ENCODE measurements at regions not wholly inside any gene's neighbourhood (a gene's known extent, or its start where the extent isn't known, plus 50 kb on each side); places are given as distances from the start of the nearest gene placed in this dataset.
"Not testable (repeated sequence)": the region's sequence is repeated elsewhere in the genome, so short reads cannot be mapped to it uniquely, and the experiment has no call there.

- Mint-ChIP-seq H3K4me1 (no peaks in the 10 kb centered on the region), H3K4me3 (no peak overlapping the region), H3K27me3 (peaks cover 6% of the 10 kb centered on the region), H3K36me3 (ENCODE audit: low read depth) (no peaks in the 10 kb centered on the region), H3K27ac (no peak overlapping the region)
- DNase-seq (no peak), ATAC-seq (no peak)
- H3K9me3 ChIP-seq (ENCODE audit: control insufficient read depth, low read length, poor library complexity, severe bottlenecking), result no peaks in the 10 kb centered on the region
Observed at GRCh38 chr9:117929868-117930267, 225.7 kb downstream of the TLR4 start.

GRCh38 chr9:117932585-117932984 lies 228.4 kb downstream of the TLR4 start:
- H3K27me3 Mint-ChIP-seq, result no peaks in the 10 kb centered on the region
- H3K27ac Mint-ChIP-seq, result no peak overlapping the region
- H3K9me3 ChIP-seq (ENCODE audit: control insufficient read depth, low read length, poor library complexity, severe bottlenecking), result no peaks in the 10 kb centered on the region
- no peaks in the 10 kb centered on the region for H3K36me3 Mint-ChIP-seq (ENCODE audit: low read depth)
- DNase-seq, result no peak
- no peak for ATAC-seq
- no peak overlapping the region for H3K4me3 Mint-ChIP-seq
- H3K4me1 Mint-ChIP-seq, result no peaks in the 10 kb centered on the region

GRCh38 chr9:117936185-117937130 lies 232.3 kb downstream of the TLR4 start:
- no peaks in the 10 kb centered on the region for H3K9me3 ChIP-seq (ENCODE audit: control insufficient read depth, low read length, poor library complexity, severe bottlenecking)
- ATAC-seq (peak; percentile 27), DNase-seq (no peak)
- no peaks in the 10 kb centered on the region for H3K36me3 Mint-ChIP-seq (ENCODE audit: low read depth)
- H3K27ac Mint-ChIP-seq, result no peak overlapping the region
- no peak overlapping the region for H3K4me3 Mint-ChIP-seq
- H3K27me3 Mint-ChIP-seq, result no peaks in the 10 kb centered on the region
- no peaks in the 10 kb centered on the region for H3K4me1 Mint-ChIP-seq

GRCh38 chr9:117938086-117938485 lies 233.9 kb downstream of the TLR4 start:
- Mint-ChIP-seq H3K4me3 (no peak overlapping the region), H3K27me3 (no peaks in the 10 kb centered on the region), H3K36me3 (ENCODE audit: low read depth) (no peaks in the 10 kb centered on the region), H3K27ac (no peak overlapping the region), H3K4me1 (no peaks in the 10 kb centered on the region)
- DNase-seq, result no peak
- no peaks in the 10 kb centered on the region for H3K9me3 ChIP-seq (ENCODE audit: control insufficient read depth, low read length, poor library complexity, severe bottlenecking)
- ATAC-seq, result no peak

GRCh38 chr9:117938896-117939295 lies 234.7 kb downstream of the TLR4 start:
- Mint-ChIP-seq H3K4me1 (no peaks in the 10 kb centered on the region), H3K27ac (no peak overlapping the region), H3K4me3 (no peak overlapping the region), H3K36me3 (ENCODE audit: low read depth) (no peaks in the 10 kb centered on the region), H3K27me3 (no peaks in the 10 kb centered on the region)
- ATAC-seq (no peak), DNase-seq (no peak)
- H3K9me3 ChIP-seq (ENCODE audit: control insufficient read depth, low read length, poor library complexity, severe bottlenecking), result no peaks in the 10 kb centered on the region

- not testable (repeated sequence) for ATAC-seq
Observed at GRCh38 chr9:117944750-117945149, 240.5 kb downstream of the TLR4 start.

GRCh38 chr9:117945286-117945685 lies 241.1 kb downstream of the TLR4 start:
- H3K27ac Mint-ChIP-seq, result no peak overlapping the region
- no peak overlapping the region for H3K4me3 Mint-ChIP-seq
- no peaks in the 10 kb centered on the region for H3K36me3 Mint-ChIP-seq (ENCODE audit: low read depth)
- no peaks in the 10 kb centered on the region for H3K4me1 Mint-ChIP-seq
- no peaks in the 10 kb centered on the region for H3K27me3 Mint-ChIP-seq
- no peak for DNase-seq
- H3K9me3 ChIP-seq (ENCODE audit: control insufficient read depth, low read length, poor library complexity, severe bottlenecking), result no peaks in the 10 kb centered on the region
- no peak for ATAC-seq

More at GRCh38 chr9:117944750-117945149, 240.5 kb downstream of the TLR4 start:
- H3K27ac Mint-ChIP-seq; H3K4me3 Mint-ChIP-seq; H3K9me3 ChIP-seq (ENCODE audit: control insufficient read depth, low read length, poor library complexity, severe bottlenecking); DNase-seq; H3K4me1 Mint-ChIP-seq; H3K27me3 Mint-ChIP-seq; H3K36me3 Mint-ChIP-seq (ENCODE audit: low read depth): not testable (repeated sequence)

GRCh38 chr9:117951127-117951526 lies 246.9 kb downstream of the TLR4 start:
- Mint-ChIP-seq H3K27ac (no peak overlapping the region), H3K4me3 (no peak overlapping the region), H3K27me3 (no peaks in the 10 kb centered on the region), H3K4me1 (no peaks in the 10 kb centered on the region), H3K36me3 (ENCODE audit: low read depth) (no peaks in the 10 kb centered on the region)
- DNase-seq (no peak), ATAC-seq (no peak)
- no peaks in the 10 kb centered on the region for H3K9me3 ChIP-seq (ENCODE audit: control insufficient read depth, low read length, poor library complexity, severe bottlenecking)

- H3K4me3 Mint-ChIP-seq, result no peak overlapping the region
- H3K9me3 ChIP-seq (ENCODE audit: control insufficient read depth, low read length, poor library complexity, severe bottlenecking), result no peaks in the 10 kb centered on the region
- ATAC-seq (no peak), DNase-seq (no peak)
- no peaks in the 10 kb centered on the region for H3K4me1 Mint-ChIP-seq
- no peak overlapping the region for H3K27ac Mint-ChIP-seq
- H3K27me3 Mint-ChIP-seq, result no peaks in the 10 kb centered on the region
- no peaks in the 10 kb centered on the region for H3K36me3 Mint-ChIP-seq (ENCODE audit: low read depth)
Observed at GRCh38 chr9:117952581-117952980, 248.4 kb downstream of the TLR4 start.

GRCh38 chr9:117957267-117957666 lies 253.1 kb downstream of the TLR4 start:
- no peaks in the 10 kb centered on the region for H3K9me3 ChIP-seq (ENCODE audit: control insufficient read depth, low read length, poor library complexity, severe bottlenecking)
- no peaks in the 10 kb centered on the region for H3K36me3 Mint-ChIP-seq (ENCODE audit: low read depth)
- H3K27ac Mint-ChIP-seq, result peak overlapping the region; percentile 3
- no peak overlapping the region for H3K4me3 Mint-ChIP-seq
- DNase-seq (no peak), ATAC-seq (no peak)
- H3K4me1 Mint-ChIP-seq, result no peaks in the 10 kb centered on the region
- H3K27me3 Mint-ChIP-seq, result no peaks in the 10 kb centered on the region

- Mint-ChIP-seq H3K27me3 (no peaks in the 10 kb centered on the region), H3K27ac (no peak overlapping the region), H3K36me3 (ENCODE audit: low read depth) (no peaks in the 10 kb centered on the region), H3K4me1 (no peaks in the 10 kb centered on the region), H3K4me3 (no peak overlapping the region)
- ATAC-seq, result no peak
- DNase-seq, result no peak
- H3K9me3 ChIP-seq (ENCODE audit: control insufficient read depth, low read length, poor library complexity, severe bottlenecking), result no peaks in the 10 kb centered on the region
Observed at GRCh38 chr9:117958726-117959125, 254.5 kb downstream of the TLR4 start.

- no peak for ATAC-seq
- DNase-seq, result no peak
- no peak overlapping the region for H3K27ac Mint-ChIP-seq
- H3K27me3 Mint-ChIP-seq, result no peaks in the 10 kb centered on the region
- H3K9me3 ChIP-seq (ENCODE audit: control insufficient read depth, low read length, poor library complexity, severe bottlenecking), result no peaks in the 10 kb centered on the region
- no peak overlapping the region for H3K4me3 Mint-ChIP-seq
- H3K36me3 Mint-ChIP-seq (ENCODE audit: low read depth), result no peaks in the 10 kb centered on the region
- H3K4me1 Mint-ChIP-seq, result no peaks in the 10 kb centered on the region
Observed at GRCh38 chr9:117963493-117964090, 259.4 kb downstream of the TLR4 start.

GRCh38 chr9:117970276-117971050 lies 266.3 kb downstream of the TLR4 start:
- H3K27me3 Mint-ChIP-seq, result peaks cover 4% of the 10 kb centered on the region
- peaks cover 3% of the 10 kb centered on the region for H3K4me1 Mint-ChIP-seq
- ATAC-seq (no peak), DNase-seq (no peak)
- no peak overlapping the region for H3K4me3 Mint-ChIP-seq
- no peak overlapping the region for H3K27ac Mint-ChIP-seq
- no peaks in the 10 kb centered on the region for H3K9me3 ChIP-seq (ENCODE audit: control insufficient read depth, low read length, poor library complexity, severe bottlenecking)
- no peaks in the 10 kb centered on the region for H3K36me3 Mint-ChIP-seq (ENCODE audit: low read depth)

Measured in T-helper 17 cell (primary cell).